ENCODE measurements at regions not wholly inside any gene's neighbourhood (a gene's known extent, or its start where the extent isn't known, plus 50 kb on each side); places are given as distances from the start of the nearest gene placed in this dataset.
A peak's percentile ranks its signal among the peaks of the same experiment; 100 is the strongest.

- H3K36me3 ChIP-seq (ENCODE audit: low read depth): no peaks in the 10 kb centered on the region
Observed at GRCh38 chr2:147648471-147648870, 196.4 kb upstream of the ACVR2A start.

GRCh38 chr2:147647816-147648215 lies 197.0 kb upstream of the ACVR2A start:
- TF ChIP-seq CTCF (IDR thresholded peaks at IDR 0.05): no peak
- Histone ChIP-seq H3K36me3 (ENCODE audit: low read depth) (no peaks in the 10 kb centered on the region), H3K9me3 (no peaks in the 10 kb centered on the region), H3K4me1 (ENCODE audit: low read depth) (no peaks in the 10 kb centered on the region), H3K4me3 (no peak overlapping the region)
- no peak for DNase-seq
- no peak for ATAC-seq
- intact Hi-C loops (cut with DNase I, micrococcal nuclease): no loop called here

More at GRCh38 chr2:147648471-147648870, 196.4 kb upstream of the ACVR2A start:
- Histone ChIP-seq H3K4me1 (ENCODE audit: low read depth) (no peaks in the 10 kb centered on the region), H3K4me3 (no peak overlapping the region), H3K9me3 (no peaks in the 10 kb centered on the region)
- no peak for TF ChIP-seq CTCF (IDR thresholded peaks at IDR 0.05)
- peak; percentile 66 for ATAC-seq
- no peak for DNase-seq
- intact Hi-C loops (cut with DNase I, micrococcal nuclease): no loop called here

- DNase-seq (no peak), ATAC-seq (no peak)
- H3K4me3 ChIP-seq: no peak overlapping the region
- no peaks in the 10 kb centered on the region for H3K4me1 ChIP-seq (ENCODE audit: low read depth)
- no peak for TF ChIP-seq CTCF (IDR thresholded peaks at IDR 0.05)
- no peaks in the 10 kb centered on the region for H3K9me3 ChIP-seq
- intact Hi-C loops (cut with DNase I, micrococcal nuclease): no loop called here
- no peaks in the 10 kb centered on the region for H3K36me3 ChIP-seq (ENCODE audit: low read depth)
Observed at GRCh38 chr2:147646818-147647468, 197.9 kb upstream of the ACVR2A start.

- intact Hi-C loops (cut with DNase I, micrococcal nuclease): no loop called here
- Histone ChIP-seq H3K9me3 (no peaks in the 10 kb centered on the region), H3K4me3 (no peak overlapping the region), H3K4me1 (ENCODE audit: low read depth) (no peaks in the 10 kb centered on the region), H3K36me3 (ENCODE audit: low read depth) (no peaks in the 10 kb centered on the region)
- ATAC-seq (peak; percentile 30), DNase-seq (no peak)
- TF ChIP-seq CTCF (IDR thresholded peaks at IDR 0.05): no peak
Observed at GRCh38 chr2:147644491-147644890, 200.3 kb upstream of the ACVR2A start.

GRCh38 chr2:147642765-147643164 lies 202.1 kb upstream of the ACVR2A start:
- ATAC-seq (no peak), DNase-seq (no peak)
- H3K9me3 ChIP-seq: no peaks in the 10 kb centered on the region
- TF ChIP-seq CTCF (IDR thresholded peaks at IDR 0.05): no peak
- H3K4me1 ChIP-seq (ENCODE audit: low read depth): no peaks in the 10 kb centered on the region
- H3K36me3 ChIP-seq (ENCODE audit: low read depth): no peaks in the 10 kb centered on the region
- no peak overlapping the region for H3K4me3 ChIP-seq
- intact Hi-C loops (cut with DNase I, micrococcal nuclease): no loop called here

- H3K36me3 ChIP-seq (ENCODE audit: low read depth): no peaks in the 10 kb centered on the region
- DNase-seq: no peak
- no peak for TF ChIP-seq CTCF (IDR thresholded peaks at IDR 0.05)
Observed at GRCh38 chr2:147641651-147642050, 203.2 kb upstream of the ACVR2A start.

More at GRCh38 chr2:147641651-147642050, 203.2 kb upstream of the ACVR2A start:
- Histone ChIP-seq H3K4me3 (no peak overlapping the region), H3K4me1 (ENCODE audit: low read depth) (peaks cover 6% of the 10 kb centered on the region), H3K9me3 (no peaks in the 10 kb centered on the region)
- no peak for ATAC-seq
- intact Hi-C loops (cut with DNase I, micrococcal nuclease): no loop called here

Measured in mucosa of descending colon (tissue), 3 donors.